ENCODE measurements at regions not wholly inside any gene's neighbourhood (a gene's known extent, or its start where the extent isn't known, plus 50 kb on each side); places are given as distances from the start of the nearest gene placed in this dataset.
A peak's percentile ranks its signal among the peaks of the same experiment; 100 is the strongest.

- H3K27me3 ChIP-seq (ENCODE audit: control insufficient read depth, insufficient read depth, low read length): no peaks in the 10 kb centered on the region
- DNase-seq: no peak
- H3K4me3 ChIP-seq (ENCODE audit: insufficient read depth, low read depth, low read length): no peak overlapping the region
Measured at GRCh38 chr3:119091936-119092677, 53.9 kb upstream of the TEX55 start.

GRCh38 chr3:119087799-119088198 is 53.2 kb upstream of the IGSF11 start:
- no peak for DNase-seq
- H3K4me3 ChIP-seq (ENCODE audit: insufficient read depth, low read depth, low read length): no peak overlapping the region
- H3K27me3 ChIP-seq (ENCODE audit: control insufficient read depth, insufficient read depth, low read length): no peaks in the 10 kb centered on the region
- no peaks in the 10 kb centered on the region for H3K36me3 ChIP-seq (replicated peaks; ENCODE audit: control insufficient read depth, insufficient read depth, low read length)

More at GRCh38 chr3:119091936-119092677, 53.9 kb upstream of the TEX55 start:
- no peaks in the 10 kb centered on the region for H3K36me3 ChIP-seq (replicated peaks; ENCODE audit: control insufficient read depth, insufficient read depth, low read length)

GRCh38 chr3:119085070-119085439 is 50.4 kb upstream of the IGSF11 start:
- Histone ChIP-seq H3K36me3 (replicated peaks; ENCODE audit: control insufficient read depth, insufficient read depth, low read length) (no peaks in the 10 kb centered on the region), H3K4me3 (ENCODE audit: insufficient read depth, low read depth, low read length) (no peak overlapping the region), H3K27me3 (ENCODE audit: control insufficient read depth, insufficient read depth, low read length) (no peaks in the 10 kb centered on the region)
- peak; percentile 14 for DNase-seq

GRCh38 chr3:119084371-119085069 is 49.9 kb upstream of the IGSF11 start:
- Histone ChIP-seq H3K4me3 (ENCODE audit: insufficient read depth, low read depth, low read length) (no peak overlapping the region), H3K36me3 (replicated peaks; ENCODE audit: control insufficient read depth, insufficient read depth, low read length) (no peaks in the 10 kb centered on the region), H3K27me3 (ENCODE audit: control insufficient read depth, insufficient read depth, low read length) (no peaks in the 10 kb centered on the region)
- no peak for DNase-seq

Measured in H7 (cell line).